Breast epithelium (tissue), 3 donors: ENCODE measurements at regions not wholly inside any gene's neighbourhood (a gene's known extent, or its start where the extent isn't known, plus 50 kb on each side); places are given as distances from the start of the nearest gene placed in this dataset.

Experiments used
- POLR2A ChIP-seq: fragments of 450-650 bp; IDR thresholded peaks from one replicate; pipeline ENCODE4 v1.6.1; 2016; ENCODE audit warnings: antibody characterized with exemption, mild to moderate bottlenecking, moderate library complexity
- POLR2AphosphoS5 ChIP-seq, 3 donors: sonication (generic); formaldehyde crosslinking; IDR thresholded peaks; one replicate each; pipeline ENCODE4 v1.6.1; 2017; ENCODE audit warnings: antibody characterized with exemption in 3 of 3

DNA sequence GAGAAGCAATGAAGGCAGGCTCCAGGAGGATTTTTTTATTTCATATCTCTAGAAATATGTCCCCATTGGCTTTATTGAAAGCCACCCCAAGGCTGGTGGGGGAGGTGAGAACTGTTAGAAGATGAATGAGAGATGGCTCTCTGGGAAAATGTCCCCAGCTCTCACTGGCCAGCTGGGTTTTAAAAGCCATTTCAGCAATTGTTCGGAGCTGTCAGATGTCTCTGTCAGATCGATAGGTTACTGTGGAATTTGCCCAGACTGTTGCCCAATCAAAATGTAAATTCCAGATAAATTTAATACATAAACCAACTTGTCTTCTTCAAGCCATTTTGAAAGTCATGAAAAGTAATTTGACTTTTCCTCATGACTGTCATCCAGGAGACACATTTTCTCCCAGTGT lies 67.0 kb upstream of the BRINP1 start:
- TF ChIP-seq POLR2AphosphoS5 (IDR thresholded peaks at IDR 0.05) = no peak
- no peak for TF ChIP-seq POLR2A
